ENCODE measurements at regions not wholly inside any gene's neighbourhood (a gene's known extent, or its start where the extent isn't known, plus 50 kb on each side); places are given as distances from the start of the nearest gene placed in this dataset.

GRCh38 chr10:9003122-9003521 lies 948.6 kb downstream of the GATA3 start:
- Histone ChIP-seq H3K4me3 (no peak overlapping the region), H3K36me3 (no peaks in the 10 kb centered on the region), H3K27me3 (no peaks in the 10 kb centered on the region), H3K27ac (no peak overlapping the region), H3K9me3 (no peaks in the 10 kb centered on the region), H3K4me1 (ENCODE audit: insufficient read depth) (no peaks in the 10 kb centered on the region)
- TF ChIP-seq POLR2A (IDR thresholded peaks at IDR 0.05) (no peak), EP300 (IDR thresholded peaks at IDR 0.05) (no peak)
- TF ChIP-seq, protein P1, sequence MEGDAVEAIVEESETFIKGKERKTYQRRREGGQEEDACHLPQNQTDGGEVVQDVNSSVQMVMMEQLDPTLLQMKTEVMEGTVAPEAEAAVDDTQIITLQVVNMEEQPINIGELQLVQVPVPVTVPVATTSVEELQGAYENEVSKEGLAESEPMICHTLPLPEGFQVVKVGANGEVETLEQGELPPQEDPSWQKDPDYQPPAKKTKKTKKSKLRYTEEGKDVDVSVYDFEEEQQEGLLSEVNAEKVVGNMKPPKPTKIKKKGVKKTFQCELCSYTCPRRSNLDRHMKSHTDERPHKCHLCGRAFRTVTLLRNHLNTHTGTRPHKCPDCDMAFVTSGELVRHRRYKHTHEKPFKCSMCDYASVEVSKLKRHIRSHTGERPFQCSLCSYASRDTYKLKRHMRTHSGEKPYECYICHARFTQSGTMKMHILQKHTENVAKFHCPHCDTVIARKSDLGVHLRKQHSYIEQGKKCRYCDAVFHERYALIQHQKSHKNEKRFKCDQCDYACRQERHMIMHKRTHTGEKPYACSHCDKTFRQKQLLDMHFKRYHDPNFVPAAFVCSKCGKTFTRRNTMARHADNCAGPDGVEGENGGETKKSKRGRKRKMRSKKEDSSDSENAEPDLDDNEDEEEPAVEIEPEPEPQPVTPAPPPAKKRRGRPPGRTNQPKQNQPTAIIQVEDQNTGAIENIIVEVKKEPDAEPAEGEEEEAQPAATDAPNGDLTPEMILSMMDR (IDR thresholded peaks at IDR 0.05): no peak
- 85 to 92% (median 90%) methylated on average over 4 of the region's 4 CpGs for WGBS, 3 donors
- DNase-seq: no peak
- intact Hi-C loops (cut with DNase I): no loop called here

DNA sequence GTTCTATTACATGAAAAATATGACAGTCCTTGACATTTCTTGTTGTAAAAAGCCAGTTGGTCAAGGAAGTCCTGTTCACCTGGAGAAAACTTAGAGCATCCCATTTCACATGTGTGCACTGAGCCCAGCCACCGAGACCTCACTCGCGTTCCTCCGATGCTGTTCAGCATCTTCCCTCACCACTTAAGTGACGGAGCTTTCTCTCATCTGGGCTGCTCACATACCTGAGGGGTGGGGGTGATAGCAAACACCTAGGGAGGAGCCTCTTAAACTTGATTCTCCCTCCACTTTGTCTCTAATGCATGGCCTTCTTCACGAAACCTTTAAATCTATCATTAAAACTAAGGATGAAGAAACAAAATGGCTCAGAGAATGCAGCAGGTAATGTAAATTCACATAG lies 950.2 kb downstream of the GATA3 start:
- no peak overlapping the region for H3K4me3 ChIP-seq
- TF ChIP-seq POLR2A (IDR thresholded peaks at IDR 0.05): no peak
- TF ChIP-seq, protein P1 (IDR thresholded peaks at IDR 0.05): no peak
- no peak for TF ChIP-seq EP300 (IDR thresholded peaks at IDR 0.05)
- WGBS, 3 donors: 85 to 90% (median 86%) methylated on average over 6 of the region's 6 CpGs
- H3K9me3 ChIP-seq: no peaks in the 10 kb centered on the region
- no peaks in the 10 kb centered on the region for H3K36me3 ChIP-seq
- H3K27ac ChIP-seq: no peak overlapping the region
- intact Hi-C loops (cut with DNase I): no loop called here
- no peaks in the 10 kb centered on the region for H3K27me3 ChIP-seq
- no peak for DNase-seq
- no peaks in the 10 kb centered on the region for H3K4me1 ChIP-seq (ENCODE audit: insufficient read depth)

GRCh38 chr10:9009505-9009904 lies 955.0 kb downstream of the GATA3 start:
- intact Hi-C loops (cut with DNase I): no loop called here
- Histone ChIP-seq H3K4me1 (ENCODE audit: insufficient read depth) (no peaks in the 10 kb centered on the region), H3K4me3 (no peak overlapping the region), H3K36me3 (no peaks in the 10 kb centered on the region), H3K27ac (no peak overlapping the region), H3K27me3 (no peaks in the 10 kb centered on the region), H3K9me3 (no peaks in the 10 kb centered on the region)
- 85 to 89% (median 87%) methylated on average over 9 of the region's 9 CpGs for WGBS, 3 donors
- DNase-seq: no peak
- TF ChIP-seq, protein P1 (IDR thresholded peaks at IDR 0.05): no peak
- no peak for TF ChIP-seq EP300 (IDR thresholded peaks at IDR 0.05)
- TF ChIP-seq POLR2A (IDR thresholded peaks at IDR 0.05): no peak

DNA sequence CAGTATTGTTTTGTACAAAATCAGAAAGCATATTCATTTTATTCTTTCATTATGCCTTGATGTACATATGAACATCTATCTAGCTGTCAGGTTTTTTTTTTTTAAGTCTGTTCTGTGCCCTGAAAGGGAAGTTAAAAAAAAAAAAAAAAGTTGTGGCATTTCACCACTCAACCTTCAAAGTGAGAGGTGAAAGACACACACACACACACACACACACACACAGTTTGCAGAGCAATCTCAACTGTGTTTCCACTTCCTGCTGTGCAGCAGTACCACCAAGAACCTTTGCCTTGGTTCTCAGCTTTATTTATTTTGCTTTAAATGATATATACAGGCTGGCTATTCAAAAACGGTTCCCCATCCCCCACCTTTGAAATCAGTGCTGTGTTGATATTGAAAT lies 955.6 kb downstream of the GATA3 start:
- TF ChIP-seq EP300 (IDR thresholded peaks at IDR 0.05): no peak
- TF ChIP-seq, protein P1 (IDR thresholded peaks at IDR 0.05): no peak
- TF ChIP-seq POLR2A (IDR thresholded peaks at IDR 0.05): no peak

More for the DNA sequence above, 955.6 kb downstream of the GATA3 start:
- no peaks in the 10 kb centered on the region for H3K27me3 ChIP-seq
- H3K36me3 ChIP-seq: no peaks in the 10 kb centered on the region
- H3K27ac ChIP-seq: no peak overlapping the region
- H3K4me1 ChIP-seq (ENCODE audit: insufficient read depth): no peaks in the 10 kb centered on the region
- no peak overlapping the region for H3K4me3 ChIP-seq
- whole genome bisulfite sequencing, 3 donors: 20 to 59% (median 25%) methylated on average over 1 of the region's 1 CpG
- no peak for DNase-seq
- intact Hi-C loops (cut with DNase I): no loop called here
- H3K9me3 ChIP-seq: no peaks in the 10 kb centered on the region
